HG03521 (cell line): ENCODE measurements at regions not wholly inside any gene's neighbourhood (a gene's known extent, or its start where the extent isn't known, plus 50 kb on each side); places are given as distances from the start of the nearest gene placed in this dataset.

Experiments used
- ATAC-seq: cut with Tn5 transposase; IDR thresholded peaks from one replicate; pipeline ENCODE4 v1.9.1; 2021; ENCODE audit warnings: mild to moderate bottlenecking, moderate library complexity; ENCODE audit not compliant: unreplicated experiment

- ATAC-seq = no peak
Measured at GRCh38 chr7:45347804-45348203, 190.2 kb downstream of the RAMP3 start.

DNA sequence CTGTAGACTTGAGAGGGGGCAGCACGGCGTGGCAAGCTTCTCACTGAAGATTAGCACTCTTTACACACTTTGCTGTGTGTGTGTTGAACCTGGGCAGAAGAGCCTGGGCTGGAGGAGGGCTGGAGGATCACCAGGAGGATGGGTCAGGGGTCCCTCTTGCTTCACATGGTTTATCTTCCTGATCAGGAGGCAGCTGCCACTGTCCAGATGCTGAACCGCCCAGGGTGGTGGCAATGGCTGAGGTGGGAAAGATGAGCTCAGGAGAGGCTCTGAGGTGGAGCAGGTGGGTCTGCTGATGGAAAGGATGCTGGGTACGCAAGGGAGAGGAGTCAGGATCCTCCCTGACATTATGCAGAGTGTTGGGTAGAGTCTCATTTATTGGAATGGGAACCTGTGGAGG, 191.5 kb downstream of the RAMP3 start:
- no peak for ATAC-seq

- no peak for ATAC-seq
Measured at GRCh38 chr7:45350896-45351295, 193.3 kb downstream of the RAMP3 start.

DNA sequence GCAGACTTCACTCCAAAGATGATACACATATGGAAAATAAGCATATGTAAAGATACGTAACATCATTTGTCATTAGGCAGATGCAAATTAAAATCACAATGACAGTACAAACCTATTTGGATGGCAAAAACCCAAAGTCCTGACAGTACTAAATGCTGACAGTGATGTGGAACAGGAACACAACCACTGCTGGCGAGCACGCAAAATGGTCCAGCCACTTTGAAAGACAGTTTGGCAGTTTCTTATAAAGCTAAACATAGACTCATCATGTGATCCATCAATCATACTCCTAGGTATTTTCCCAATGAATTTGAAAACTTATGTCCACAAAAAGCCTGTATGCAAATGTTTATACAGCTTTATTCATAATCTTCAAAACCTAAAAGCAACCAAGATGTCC, 200.7 kb downstream of the RAMP3 start:
- no peak for ATAC-seq

- no peak for ATAC-seq
Measured at GRCh38 chr7:45359250-45359649, 201.7 kb downstream of the RAMP3 start.

GRCh38 chr7:45359776-45360175, 202.2 kb downstream of the RAMP3 start:
- no peak for ATAC-seq

- ATAC-seq = no peak
Measured at GRCh38 chr7:45363669-45364068, 206.1 kb downstream of the RAMP3 start.

DNA sequence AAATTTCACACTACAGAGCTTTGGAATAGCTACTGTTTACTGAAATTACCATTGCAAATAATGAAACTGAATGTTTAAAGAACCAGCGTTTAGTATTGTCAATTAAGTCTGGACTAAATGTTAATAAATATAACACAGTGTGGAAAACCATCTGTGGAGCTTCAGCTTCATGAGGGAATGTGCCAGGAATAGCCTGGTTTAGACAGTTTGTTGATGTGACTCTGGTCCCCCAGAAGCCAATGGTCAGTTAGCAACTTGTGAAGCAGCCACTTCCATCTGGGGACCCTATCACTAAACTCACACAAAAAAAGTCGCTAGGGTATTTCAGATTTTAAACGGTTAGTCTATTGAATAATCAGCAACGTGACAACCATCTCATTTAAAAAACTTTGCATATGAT, 207.8 kb downstream of the RAMP3 start:
- ATAC-seq = no peak

DNA sequence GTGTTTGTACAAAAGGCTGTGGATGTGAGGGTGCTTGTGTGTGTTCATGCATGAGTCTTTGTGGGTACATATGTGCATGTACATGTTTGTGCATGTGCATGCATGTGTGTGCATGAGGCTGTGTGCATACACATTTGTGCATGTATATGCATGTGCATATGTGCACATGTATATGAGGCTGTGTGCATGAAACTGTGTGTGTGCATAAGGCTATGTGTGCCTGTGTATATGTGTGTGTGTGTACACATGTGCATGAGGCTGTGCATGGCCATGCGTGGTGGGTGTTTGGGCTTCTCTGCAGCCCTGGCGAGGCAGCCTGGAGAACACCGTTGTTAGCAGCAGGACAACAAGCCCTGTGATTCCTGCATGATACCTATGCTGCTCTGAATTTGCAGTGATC, 207.7 kb upstream of the ADCY1 start:
- ATAC-seq = no peak

DNA sequence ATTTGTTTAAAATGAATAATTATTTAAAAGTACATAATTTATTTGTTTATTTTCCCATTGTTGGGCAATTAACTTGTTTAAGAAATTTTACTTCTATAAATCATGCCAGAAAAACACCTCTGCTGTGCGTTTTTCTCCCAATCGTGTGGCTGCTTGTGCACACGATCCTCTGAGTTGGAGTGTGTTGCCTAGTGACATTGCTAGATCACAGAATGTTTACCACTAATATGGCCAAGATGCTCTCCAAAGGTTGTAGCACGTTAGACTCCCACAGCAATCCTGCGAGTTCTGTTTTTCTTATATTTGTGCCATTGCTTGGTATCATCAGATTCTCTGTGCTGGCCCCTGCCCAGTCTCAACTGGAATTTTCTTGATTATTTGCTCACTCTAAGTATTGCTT, 207.1 kb upstream of the ADCY1 start:
- no peak for ATAC-seq

GRCh38 chr7:45368129-45368807, 205.9 kb upstream of the ADCY1 start:
- no peak for ATAC-seq

- ATAC-seq = no peak
Measured at GRCh38 chr7:45384499-45384898, 189.7 kb upstream of the ADCY1 start.

GRCh38 chr7:45387837-45388236, 186.3 kb upstream of the ADCY1 start:
- ATAC-seq = no peak

DNA sequence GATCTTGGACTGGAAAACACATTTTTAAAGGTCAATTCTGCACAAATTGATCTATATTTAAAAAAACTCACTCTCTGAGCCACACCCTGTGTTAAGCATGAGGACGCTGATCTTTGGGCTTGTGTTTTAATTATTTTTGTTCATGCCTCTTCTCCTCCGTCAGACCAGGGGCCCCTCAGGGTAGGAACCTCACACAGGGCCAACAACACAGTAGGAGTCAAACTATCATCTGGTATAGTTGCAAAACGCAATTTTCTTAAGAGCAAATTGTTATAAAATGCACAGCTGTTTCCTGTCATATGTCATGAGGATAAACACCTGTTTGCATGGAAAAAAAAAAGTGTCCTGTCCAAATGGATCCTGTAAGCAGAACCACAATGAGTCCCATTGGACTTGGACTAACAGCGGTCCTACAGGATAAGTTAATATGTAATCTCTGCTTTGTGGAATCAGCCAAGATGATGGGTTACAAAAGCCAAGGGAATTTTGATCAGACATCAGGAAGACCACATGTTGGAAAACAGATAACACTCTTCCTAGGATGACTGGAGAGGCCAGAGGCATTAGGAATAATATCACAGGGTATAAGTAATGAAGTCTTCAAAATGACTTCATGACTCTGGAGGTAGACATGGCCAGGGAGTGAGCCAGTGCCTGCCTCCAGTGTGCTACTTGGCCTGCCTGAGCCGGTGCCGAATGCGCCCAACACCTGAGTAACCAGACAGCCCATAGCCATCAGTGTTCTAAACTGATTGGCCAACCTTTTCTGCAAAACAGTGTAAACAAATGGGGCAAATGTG, 184.9 kb upstream of the ADCY1 start:
- no peak for ATAC-seq

- no peak for ATAC-seq
Measured at GRCh38 chr7:45390180-45390579, 184.0 kb upstream of the ADCY1 start.

GRCh38 chr7:45390731-45391130, 183.4 kb upstream of the ADCY1 start:
- ATAC-seq = no peak

GRCh38 chr7:45391618-45392451, 182.3 kb upstream of the ADCY1 start:
- no peak for ATAC-seq

DNA sequence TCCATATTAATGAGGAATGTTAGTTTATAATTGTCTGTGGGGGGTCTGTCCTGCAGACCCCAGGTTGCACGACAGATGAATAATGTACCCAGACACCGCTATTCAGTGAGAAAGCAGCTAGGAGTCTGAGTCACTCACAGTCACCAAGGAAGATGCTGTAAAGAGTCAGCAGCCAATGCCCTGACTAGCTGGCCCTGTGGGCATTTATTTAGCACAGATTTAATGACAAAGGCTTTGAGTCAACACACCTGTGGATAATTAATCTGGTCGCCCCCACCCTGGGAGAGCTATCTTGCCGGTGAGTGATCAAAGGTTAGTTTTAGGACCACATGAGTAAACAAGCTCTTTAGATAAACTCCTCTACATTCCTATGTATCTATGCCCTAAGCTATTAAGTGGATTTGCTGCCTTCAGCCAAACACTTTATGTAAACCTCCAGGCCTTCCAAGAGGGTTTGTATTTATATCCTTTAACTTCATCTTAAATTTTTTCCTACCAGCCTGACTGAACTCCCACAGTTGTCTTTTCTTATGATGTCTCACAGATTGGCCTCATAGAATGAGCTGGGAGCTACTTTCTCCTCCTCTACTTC, 180.0 kb upstream of the ADCY1 start:
- no peak for ATAC-seq

DNA sequence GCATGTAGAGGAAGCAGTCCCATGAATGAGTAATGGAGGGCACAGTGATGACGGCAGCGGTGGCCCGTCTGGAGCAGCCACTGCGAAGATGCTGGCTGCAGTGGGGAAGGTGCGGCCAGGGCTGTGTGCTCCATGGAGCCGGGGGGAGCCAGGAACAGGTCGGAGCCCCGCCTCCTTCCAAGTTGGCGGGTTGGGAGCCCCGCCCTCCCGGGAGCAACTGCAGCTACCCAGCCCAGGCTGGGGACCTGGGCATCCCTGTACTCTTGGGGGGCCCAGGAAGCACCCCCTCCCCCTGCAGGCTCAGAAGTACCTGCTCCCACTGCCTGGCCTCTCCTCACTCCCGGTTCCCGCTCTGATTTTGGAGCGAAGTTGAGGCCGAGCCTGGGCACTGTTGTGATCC, 175.1 kb upstream of the ADCY1 start:
- no peak for ATAC-seq

- ATAC-seq = no peak
Measured at GRCh38 chr7:45400680-45401079, 173.5 kb upstream of the ADCY1 start.

DNA sequence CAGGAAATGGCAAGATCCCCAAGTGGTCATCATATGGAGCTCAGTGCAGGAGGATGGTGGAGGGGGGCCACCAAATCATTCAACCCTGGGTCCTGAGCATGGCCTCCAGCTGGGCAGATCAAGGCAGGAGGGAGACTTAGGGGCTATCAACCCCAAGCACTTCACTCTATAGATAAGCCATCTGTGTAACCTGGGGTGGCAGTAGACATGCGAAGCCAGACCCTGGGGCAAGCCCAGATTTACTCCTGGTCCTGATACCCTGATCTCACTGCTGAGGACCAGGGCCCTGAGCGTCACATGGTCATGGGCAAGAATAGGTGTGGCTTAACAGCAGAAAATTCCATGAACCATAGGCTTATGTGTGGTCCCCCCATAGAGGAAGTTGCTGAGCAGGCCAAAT, 173.0 kb upstream of the ADCY1 start:
- no peak for ATAC-seq
